Fibroblast of lung (primary cell): ENCODE measurements at regions not wholly inside any gene's neighbourhood (a gene's known extent, or its start where the extent isn't known, plus 50 kb on each side); places are given as distances from the start of the nearest gene placed in this dataset.

Experiments
- DNase-seq, 2 donors: peaks; one replicate each; pipeline versions ENCODE4 v3.0.0 to v3.0.0-alpha.2; 2010; ENCODE audit warnings: low read depth in 2 of 2
- H2AFZ ChIP-seq: 2 replicates; pipeline ENCODE4 v1.5.1; 2012; ENCODE audit warnings: low read length, control low read depth, inconsistent platforms
- H3K27ac ChIP-seq: 2 replicates; pipeline ENCODE4 v1.5.1; 2011; ENCODE audit warnings: low read length, control low read depth; ENCODE audit not compliant: insufficient read depth
- H3K27me3 ChIP-seq: 2 replicates; pipeline ENCODE4 v1.5.1; 2011; ENCODE audit warnings: mild to moderate bottlenecking, low read length; ENCODE audit not compliant: control insufficient read depth, insufficient read depth
- H3K36me3 ChIP-seq: 2 replicates; pipeline ENCODE4 v1.5.1; 2011; ENCODE audit warnings: low read length; ENCODE audit not compliant: control insufficient read depth, insufficient read depth
- H3K4me1 ChIP-seq: 2 replicates; pipeline ENCODE4 v1.5.1; 2011; ENCODE audit warnings: low read length; ENCODE audit not compliant: control insufficient read depth, insufficient read depth; ENCODE audit errors: extremely low read depth
- H3K4me2 ChIP-seq: 2 replicates; pipeline ENCODE4 v1.5.1; 2011; ENCODE audit warnings: low read length, control low read depth; ENCODE audit not compliant: insufficient read depth; ENCODE audit errors: extremely low read depth
- H3K4me3 ChIP-seq, 4 experiments: fragments of 200-600 bp in 1 of 4; sonication (generic) in 1 of 4; replicated peaks in 1 of 4; 2 replicates each; pipeline ENCODE4 v1.5.1; 2011 to 2016; ENCODE audit warnings: low read length in 4 of 4, low read depth in 3 of 4, mild to moderate bottlenecking in 3 of 4, control low read depth in 2 of 4, inconsistent platforms in 1 of 4, mixed read lengths in 1 of 4; ENCODE audit not compliant: insufficient read depth in 1 of 4; ENCODE audit errors: control extremely low read depth in 1 of 4
- H3K79me2 ChIP-seq: 2 replicates; pipeline ENCODE4 v1.5.1; 2012; ENCODE audit warnings: mild to moderate bottlenecking, low read length, inconsistent platforms; ENCODE audit not compliant: control insufficient read depth, insufficient read depth
- H3K9ac ChIP-seq: 2 replicates; pipeline ENCODE4 v1.5.1; 2011; ENCODE audit warnings: mild to moderate bottlenecking, low read length, control low read depth; ENCODE audit not compliant: insufficient read depth
- H3K9me3 ChIP-seq: 2 replicates; pipeline ENCODE4 v1.5.1; 2012; ENCODE audit warnings: low read depth, low read length; ENCODE audit not compliant: control insufficient read depth, insufficient read depth
- H4K20me1 ChIP-seq: 2 replicates; pipeline ENCODE4 v1.5.1; 2011; ENCODE audit warnings: low read length; ENCODE audit not compliant: control insufficient read depth, insufficient read depth; ENCODE audit errors: extremely low read depth
- EZH2 ChIP-seq: IDR thresholded peaks from 2 replicates; pipeline ENCODE4 v1.5.1; 2012; ENCODE audit warnings: low read length, control low read depth, mild to moderate bottlenecking; ENCODE audit errors: missing control alignments
- TF ChIP-seq, protein P1 (sequence below), 2 donors: IDR thresholded peaks in 1 of 2; conservative IDR thresholded peaks in 1 of 2; 1 replicate in 1 of 2; 2 replicates in 1 of 2; pipeline ENCODE4 v1.5.1; 2011 to 2012; ENCODE audit warnings: low read length in 2 of 2, control low read depth in 1 of 2, inconsistent platforms in 1 of 2, low read depth in 1 of 2, mild to moderate bottlenecking in 1 of 2

DNA sequence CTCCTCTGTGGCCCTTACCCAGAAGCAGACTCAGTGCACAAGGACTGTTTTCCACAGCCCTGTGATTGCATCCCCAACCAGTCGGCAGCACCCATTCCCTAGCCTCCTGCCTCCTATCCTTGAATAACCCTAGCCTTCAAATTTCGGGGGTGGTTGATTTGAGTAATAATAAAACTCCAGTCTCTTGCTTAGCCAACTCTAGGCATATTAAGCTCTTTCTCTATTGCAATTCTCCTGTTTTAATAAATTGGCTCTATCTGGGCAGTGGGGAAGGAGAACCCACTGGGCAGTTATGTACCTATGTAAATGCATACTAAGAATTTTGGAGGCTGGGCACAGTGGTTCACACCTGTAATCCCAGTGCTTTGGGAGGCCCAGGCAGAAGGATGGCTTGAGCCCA lies 70.6 kb upstream of the ZMYND8 start:
- H3K79me2 ChIP-seq, result no peaks in the 10 kb centered on the region

DNA sequence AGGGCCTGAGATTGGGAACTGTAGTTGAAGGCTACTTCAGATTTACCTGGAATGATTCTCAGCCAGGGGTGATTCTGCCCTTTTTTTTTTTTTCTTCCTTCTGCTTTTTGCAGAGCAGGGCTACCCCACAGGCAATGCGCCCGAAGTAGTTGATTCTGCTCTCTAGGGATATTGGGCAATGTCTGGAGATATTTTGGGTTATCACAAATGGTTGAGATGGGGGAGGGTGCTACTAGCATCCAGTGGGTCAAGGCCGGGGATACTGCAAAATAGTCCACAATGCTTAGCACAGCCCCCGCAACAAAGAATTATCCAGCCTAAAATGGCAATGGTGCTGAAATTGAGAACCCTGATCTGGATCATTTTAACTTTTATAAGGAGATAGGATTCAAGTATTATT lies 71.2 kb upstream of the ZMYND8 start:
- no peaks in the 10 kb centered on the region for H3K9me3 ChIP-seq
- H3K4me3 ChIP-seq, result no peak overlapping the region
- no peaks in the 10 kb centered on the region for H3K4me1 ChIP-seq
- no peak for DNase-seq
- no peaks in the 10 kb centered on the region for H4K20me1 ChIP-seq
- no peak overlapping the region for H3K4me2 ChIP-seq
- no peaks in the 10 kb centered on the region for H3K79me2 ChIP-seq
- TF ChIP-seq, protein P1, sequence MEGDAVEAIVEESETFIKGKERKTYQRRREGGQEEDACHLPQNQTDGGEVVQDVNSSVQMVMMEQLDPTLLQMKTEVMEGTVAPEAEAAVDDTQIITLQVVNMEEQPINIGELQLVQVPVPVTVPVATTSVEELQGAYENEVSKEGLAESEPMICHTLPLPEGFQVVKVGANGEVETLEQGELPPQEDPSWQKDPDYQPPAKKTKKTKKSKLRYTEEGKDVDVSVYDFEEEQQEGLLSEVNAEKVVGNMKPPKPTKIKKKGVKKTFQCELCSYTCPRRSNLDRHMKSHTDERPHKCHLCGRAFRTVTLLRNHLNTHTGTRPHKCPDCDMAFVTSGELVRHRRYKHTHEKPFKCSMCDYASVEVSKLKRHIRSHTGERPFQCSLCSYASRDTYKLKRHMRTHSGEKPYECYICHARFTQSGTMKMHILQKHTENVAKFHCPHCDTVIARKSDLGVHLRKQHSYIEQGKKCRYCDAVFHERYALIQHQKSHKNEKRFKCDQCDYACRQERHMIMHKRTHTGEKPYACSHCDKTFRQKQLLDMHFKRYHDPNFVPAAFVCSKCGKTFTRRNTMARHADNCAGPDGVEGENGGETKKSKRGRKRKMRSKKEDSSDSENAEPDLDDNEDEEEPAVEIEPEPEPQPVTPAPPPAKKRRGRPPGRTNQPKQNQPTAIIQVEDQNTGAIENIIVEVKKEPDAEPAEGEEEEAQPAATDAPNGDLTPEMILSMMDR (conservative IDR thresholded peaks at IDR 0.05 in 1 of 2, IDR thresholded peaks at IDR 0.05 in 1 of 2; ENCODE audit: low read depth in 1 of 2, low read length in 2 of 2), result no peak
- no peak for TF ChIP-seq EZH2
- H3K27ac ChIP-seq, result no peak overlapping the region
- H3K27me3 ChIP-seq, result no peaks in the 10 kb centered on the region
- no peak overlapping the region for H2AFZ ChIP-seq
- no peaks in the 10 kb centered on the region for H3K36me3 ChIP-seq
- H3K9ac ChIP-seq, result no peak overlapping the region

More for the DNA sequence above, 70.6 kb upstream of the ZMYND8 start:
- Histone ChIP-seq H3K9ac (no peak overlapping the region), H3K9me3 (no peaks in the 10 kb centered on the region), H4K20me1 (no peaks in the 10 kb centered on the region), H3K27me3 (no peaks in the 10 kb centered on the region), H3K4me3 (no peak overlapping the region), H3K4me1 (no peaks in the 10 kb centered on the region), H3K27ac (no peak overlapping the region), H3K4me2 (no peak overlapping the region), H2AFZ (no peak overlapping the region), H3K36me3 (no peaks in the 10 kb centered on the region)
- TF ChIP-seq, protein P1 (conservative IDR thresholded peaks at IDR 0.05 in 1 of 2, IDR thresholded peaks at IDR 0.05 in 1 of 2; ENCODE audit: low read depth in 1 of 2, low read length in 2 of 2), result no peak
- TF ChIP-seq EZH2, result no peak
- DNase-seq, result no peak

DNA sequence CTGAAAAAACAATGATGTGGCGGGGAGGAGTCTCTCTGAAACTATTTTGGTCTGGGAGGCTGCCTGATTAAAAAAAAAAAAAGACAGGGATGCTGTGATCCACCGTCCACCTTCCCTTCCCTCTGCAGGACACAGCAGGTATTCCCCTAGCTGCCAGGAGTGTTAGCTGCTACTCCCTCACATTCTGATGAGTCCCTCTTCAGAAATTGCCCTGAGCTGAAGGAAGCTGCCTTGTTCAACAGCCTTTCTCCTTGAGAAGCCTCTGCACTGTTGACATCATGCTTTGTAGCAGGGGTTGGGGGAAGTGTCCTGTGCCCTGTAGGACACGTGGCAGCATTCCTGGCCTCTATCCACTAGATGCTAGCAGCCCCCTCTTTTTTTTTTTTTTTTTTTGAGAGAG lies 71.7 kb upstream of the ZMYND8 start:
- no peaks in the 10 kb centered on the region for H3K36me3 ChIP-seq
- TF ChIP-seq, protein P1 (conservative IDR thresholded peaks at IDR 0.05 in 1 of 2, IDR thresholded peaks at IDR 0.05 in 1 of 2; ENCODE audit: low read depth in 1 of 2, low read length in 2 of 2), result no peak
- TF ChIP-seq EZH2, result no peak
- no peak overlapping the region for H3K4me2 ChIP-seq
- H3K27me3 ChIP-seq, result no peaks in the 10 kb centered on the region
- no peaks in the 10 kb centered on the region for H3K9me3 ChIP-seq
- no peak for DNase-seq
- H4K20me1 ChIP-seq, result no peaks in the 10 kb centered on the region
- no peak overlapping the region for H2AFZ ChIP-seq
- no peak overlapping the region for H3K27ac ChIP-seq
- no peak overlapping the region for H3K9ac ChIP-seq
- H3K79me2 ChIP-seq, result no peaks in the 10 kb centered on the region
- H3K4me3 ChIP-seq, result no peak overlapping the region
- H3K4me1 ChIP-seq, result no peaks in the 10 kb centered on the region
